Effector memory CD4-positive, alpha-beta T cell (primary cell): ENCODE measurements at regions not wholly inside any gene's neighbourhood (a gene's known extent, or its start where the extent isn't known, plus 50 kb on each side); places are given as distances from the start of the nearest gene placed in this dataset.

Experiments
- DNase-seq, 3 donors: peaks; one replicate each; pipeline ENCODE4 v3.0.0-alpha.2; 2020
- H3K27ac ChIP-seq: 2 replicates; pipeline ENCODE4 v1.7.0; 2013; ENCODE audit warnings: mild to moderate bottlenecking, low read length, moderate library complexity; ENCODE audit not compliant: insufficient read depth, poor library complexity, severe bottlenecking
- H3K27me3 ChIP-seq: replicated peaks from 2 replicates; pipeline ENCODE4 v1.7.0; 2013; ENCODE audit warnings: mild to moderate bottlenecking, low read length; ENCODE audit not compliant: insufficient read depth, control insufficient read depth, poor library complexity, severe bottlenecking
- H3K36me3 ChIP-seq: 2 replicates; pipeline ENCODE4 v1.7.0; 2013; ENCODE audit warnings: mild to moderate bottlenecking, low read length, moderate library complexity; ENCODE audit not compliant: control insufficient read depth, insufficient read depth
- H3K4me1 ChIP-seq: 2 replicates; pipeline ENCODE4 v1.7.0; 2013; ENCODE audit warnings: low read length, mild to moderate bottlenecking; ENCODE audit not compliant: control insufficient read depth, insufficient read depth, poor library complexity, severe bottlenecking
- H3K4me3 ChIP-seq: 2 replicates; pipeline ENCODE4 v1.7.0; 2013; ENCODE audit warnings: low read length, low read depth, mild to moderate bottlenecking; ENCODE audit not compliant: insufficient read depth, poor library complexity, severe bottlenecking
- H3K9me3 ChIP-seq: 2 replicates; pipeline ENCODE4 v1.7.0; 2013; ENCODE audit warnings: mild to moderate bottlenecking, low read length, moderate library complexity; ENCODE audit not compliant: control insufficient read depth

- Histone ChIP-seq H3K27ac (no peak overlapping the region), H3K4me1 (no peaks in the 10 kb centered on the region), H3K27me3 (no peaks in the 10 kb centered on the region), H3K36me3 (no peaks in the 10 kb centered on the region), H3K4me3 (no peak overlapping the region), H3K9me3 (no peaks in the 10 kb centered on the region)
- no peak for DNase-seq
These were observed 1168.1 kb downstream of the TAF11L14 start for GRCh38 chr5:18802336-18802735.

DNA sequence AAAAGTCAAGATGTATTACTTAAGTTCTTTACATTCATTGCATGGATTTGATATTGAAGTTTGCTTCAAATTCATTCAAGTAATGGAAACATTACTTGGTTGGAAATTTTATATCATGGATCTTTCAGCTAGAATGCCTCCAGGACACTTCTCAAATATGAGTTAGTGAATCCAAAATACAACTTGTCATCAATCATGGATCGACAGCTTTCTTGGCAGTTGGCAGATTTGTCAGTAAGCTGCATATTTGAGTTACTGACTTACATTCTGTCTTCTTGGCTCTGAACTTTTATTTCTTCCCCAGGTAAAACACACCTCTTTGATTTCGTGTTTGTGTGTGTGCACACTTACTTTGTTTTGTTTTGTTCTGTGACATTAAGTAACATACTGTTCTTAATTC lies 1171.1 kb downstream of the TAF11L14 start:
- Histone ChIP-seq H3K27ac (no peak overlapping the region), H3K9me3 (no peaks in the 10 kb centered on the region), H3K4me3 (no peak overlapping the region), H3K36me3 (no peaks in the 10 kb centered on the region), H3K4me1 (no peaks in the 10 kb centered on the region), H3K27me3 (no peaks in the 10 kb centered on the region)
- no peak for DNase-seq

DNA sequence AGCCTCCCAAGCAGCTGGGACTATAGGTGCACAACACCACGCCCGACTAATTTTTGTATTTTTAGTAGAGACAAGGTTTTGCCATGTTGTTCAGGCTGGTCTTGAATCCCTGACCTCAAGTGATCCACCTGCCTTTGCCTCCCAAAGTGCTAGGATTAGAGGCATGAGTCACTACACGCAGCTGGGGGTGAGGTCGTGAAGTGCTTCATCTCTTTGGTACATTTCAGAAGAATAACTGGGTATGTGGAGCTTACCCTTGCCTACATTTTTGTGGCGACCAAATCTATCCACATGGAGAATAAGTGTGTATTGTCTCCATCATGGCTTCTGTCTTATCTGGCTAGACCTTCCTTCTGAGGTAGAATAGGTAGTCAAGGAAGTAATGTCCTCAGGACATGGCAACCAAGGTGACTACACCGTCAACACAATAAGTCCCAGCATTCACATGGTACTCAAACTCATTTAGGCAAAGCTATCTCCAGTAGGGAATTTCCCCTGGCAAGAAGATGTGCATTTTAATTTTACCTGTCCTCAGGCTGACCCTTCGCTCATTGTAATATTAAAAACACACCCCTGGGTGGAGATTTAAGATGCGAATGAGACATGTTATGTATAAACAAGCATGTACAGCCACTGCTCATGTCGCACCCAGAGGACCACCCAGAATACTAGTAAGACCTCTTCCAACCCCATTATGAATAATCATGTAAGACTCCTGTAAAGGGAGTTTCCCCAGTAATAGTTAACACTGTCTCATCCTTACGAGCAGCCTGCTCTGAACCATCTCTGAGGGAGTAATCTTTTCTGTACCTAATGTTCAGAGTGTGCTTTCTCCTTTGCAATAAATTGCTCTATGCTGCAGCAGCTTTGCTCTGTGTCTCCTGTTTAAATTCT lies 1173.2 kb downstream of the TAF11L14 start:
- no peaks in the 10 kb centered on the region for H3K27me3 ChIP-seq
- H3K36me3 ChIP-seq = no peaks in the 10 kb centered on the region
- DNase-seq = no peak
- no peak overlapping the region for H3K4me3 ChIP-seq
- no peaks in the 10 kb centered on the region for H3K9me3 ChIP-seq
- no peak overlapping the region for H3K27ac ChIP-seq
- H3K4me1 ChIP-seq = no peaks in the 10 kb centered on the region

- DNase-seq = no peak
- Histone ChIP-seq H3K36me3 (no peaks in the 10 kb centered on the region), H3K27me3 (no peaks in the 10 kb centered on the region), H3K27ac (no peak overlapping the region), H3K9me3 (no peaks in the 10 kb centered on the region), H3K4me3 (no peak overlapping the region), H3K4me1 (no peaks in the 10 kb centered on the region)
These were observed 1176.3 kb downstream of the CDH18 start for GRCh38 chr5:18811661-18812060.

- Histone ChIP-seq H3K27ac (no peak overlapping the region), H3K4me3 (no peak overlapping the region), H3K27me3 (no peaks in the 10 kb centered on the region), H3K36me3 (no peaks in the 10 kb centered on the region), H3K9me3 (no peaks in the 10 kb centered on the region), H3K4me1 (no peaks in the 10 kb centered on the region)
- no peak for DNase-seq
These were observed 1159.6 kb downstream of the CDH18 start for GRCh38 chr5:18828351-18828750.

GRCh38 chr5:18829539-18829938 lies 1158.5 kb downstream of the CDH18 start:
- Histone ChIP-seq H3K27me3 (no peaks in the 10 kb centered on the region), H3K36me3 (no peaks in the 10 kb centered on the region), H3K9me3 (no peaks in the 10 kb centered on the region), H3K27ac (no peak overlapping the region), H3K4me3 (no peak overlapping the region), H3K4me1 (no peaks in the 10 kb centered on the region)
- no peak for DNase-seq

GRCh38 chr5:18850216-18850615 lies 1137.8 kb downstream of the CDH18 start:
- H3K4me1 ChIP-seq = no peaks in the 10 kb centered on the region
- no peak overlapping the region for H3K27ac ChIP-seq
- DNase-seq = no peak
- no peak overlapping the region for H3K4me3 ChIP-seq
- H3K36me3 ChIP-seq = no peaks in the 10 kb centered on the region
- H3K9me3 ChIP-seq = no peaks in the 10 kb centered on the region
- H3K27me3 ChIP-seq = no peaks in the 10 kb centered on the region

GRCh38 chr5:18872978-18873377 lies 1115.0 kb downstream of the CDH18 start:
- Histone ChIP-seq H3K27me3 (no peaks in the 10 kb centered on the region), H3K36me3 (no peaks in the 10 kb centered on the region), H3K4me3 (no peak overlapping the region), H3K9me3 (no peaks in the 10 kb centered on the region), H3K4me1 (no peaks in the 10 kb centered on the region), H3K27ac (no peak overlapping the region)
- DNase-seq = no peak

GRCh38 chr5:18876565-18876964 lies 1111.4 kb downstream of the CDH18 start:
- DNase-seq = no peak
- Histone ChIP-seq H3K27me3 (no peaks in the 10 kb centered on the region), H3K36me3 (no peaks in the 10 kb centered on the region), H3K27ac (no peak overlapping the region), H3K4me1 (no peaks in the 10 kb centered on the region), H3K9me3 (no peaks in the 10 kb centered on the region), H3K4me3 (no peak overlapping the region)

DNA sequence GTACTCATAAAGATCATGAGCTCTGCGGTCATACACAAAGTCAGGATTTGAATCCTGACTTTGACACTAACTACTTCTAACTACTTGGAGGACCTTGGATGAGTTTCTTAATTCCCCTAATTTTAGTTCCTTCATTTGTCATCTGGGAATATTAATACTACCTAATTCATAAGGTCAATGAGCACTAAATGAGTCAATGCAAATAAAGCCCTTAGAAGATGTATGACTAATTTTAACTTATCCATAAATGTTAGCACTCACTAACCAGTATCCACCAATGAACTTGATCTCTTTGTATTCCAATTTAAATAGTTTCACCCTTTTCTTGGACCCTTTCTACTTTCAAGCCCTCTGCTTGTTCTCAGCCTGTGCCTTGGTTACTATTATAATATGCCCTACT lies 1106.4 kb downstream of the CDH18 start:
- H3K27me3 ChIP-seq = no peaks in the 10 kb centered on the region
- DNase-seq = no peak
- H3K9me3 ChIP-seq = no peaks in the 10 kb centered on the region
- no peak overlapping the region for H3K27ac ChIP-seq
- H3K4me3 ChIP-seq = no peak overlapping the region
- H3K36me3 ChIP-seq = no peaks in the 10 kb centered on the region
- H3K4me1 ChIP-seq = no peaks in the 10 kb centered on the region
